ENCODE measurements at regions not wholly inside any gene's neighbourhood (a gene's known extent, or its start where the extent isn't known, plus 50 kb on each side); places are given as distances from the start of the nearest gene placed in this dataset.

GRCh38 chr1:184294101-184294500 lies 92.7 kb upstream of the C1orf21 start:
- 90% methylated on average over 1 of the region's 1 CpG for WGBS (ENCODE audit: insufficient coverage, low coverage, low lambda C conversion rate, missing lambda C conversion rate)
- DNase-seq, result no peak
- H3K27ac ChIP-seq, result no peak overlapping the region
- H3K27me3 ChIP-seq, result no peaks in the 10 kb centered on the region
- H3K36me3 ChIP-seq, result no peaks in the 10 kb centered on the region
- H3K4me1 ChIP-seq, result no peaks in the 10 kb centered on the region
- no peak for TF ChIP-seq CTCF (IDR thresholded peaks at IDR 0.05)
- TF ChIP-seq POLR2A (IDR thresholded peaks at IDR 0.05), result no peak
- ATAC-seq, result no peak
- H3K9me3 ChIP-seq, result no peaks in the 10 kb centered on the region
- H3K4me3 ChIP-seq, result no peak overlapping the region
- intact Hi-C loops (cut with DNase I), result no loop called here

- 38% methylated on average over 10 of the region's 10 CpGs for WGBS (ENCODE audit: insufficient coverage, low coverage, low lambda C conversion rate, missing lambda C conversion rate)
- peak; percentile 78 to 86 (median 84) for ATAC-seq
- peak; percentile 61 to 82 (median 79) for DNase-seq
- Histone ChIP-seq H3K36me3 (no peaks in the 10 kb centered on the region), H3K27ac (peak overlapping the region in 2 of 3 donors; percentile 41 to 58), H3K4me3 (no peak overlapping the region), H3K27me3 (no peaks in the 10 kb centered on the region), H3K4me1 (no peaks in the 10 kb centered on the region), H3K9me3 (no peaks in the 10 kb centered on the region)
- no peak for TF ChIP-seq POLR2A (IDR thresholded peaks at IDR 0.05)
- TF ChIP-seq CTCF (IDR thresholded peaks at IDR 0.05), result no peak
- intact Hi-C loops (cut with DNase I), result no loop called here
Observed at GRCh38 chr1:184296466-184297243, 90.2 kb upstream of the C1orf21 start.

GRCh38 chr1:184297244-184297750 lies 89.5 kb upstream of the C1orf21 start:
- WGBS (ENCODE audit: insufficient coverage, low coverage, low lambda C conversion rate, missing lambda C conversion rate), result 36% methylated on average over 3 of the region's 3 CpGs

More at GRCh38 chr1:184297244-184297750, 89.5 kb upstream of the C1orf21 start:
- TF ChIP-seq POLR2A (IDR thresholded peaks at IDR 0.05) (no peak), CTCF (IDR thresholded peaks at IDR 0.05) (no peak)
- DNase-seq (no peak), ATAC-seq (no peak)
- H3K27ac ChIP-seq, result peak overlapping the region in 1 of 3 donors; percentile 58
- H3K9me3 ChIP-seq, result no peaks in the 10 kb centered on the region
- intact Hi-C loops (cut with DNase I), result no loop called here
- H3K4me1 ChIP-seq, result no peaks in the 10 kb centered on the region
- no peaks in the 10 kb centered on the region for H3K27me3 ChIP-seq
- H3K36me3 ChIP-seq, result no peaks in the 10 kb centered on the region
- no peak overlapping the region for H3K4me3 ChIP-seq

Data from right lobe of liver (tissue), 6 donors.